ENCODE measurements at regions not wholly inside any gene's neighbourhood (a gene's known extent, or its start where the extent isn't known, plus 50 kb on each side); places are given as distances from the start of the nearest gene placed in this dataset.
"Not testable (repeated sequence)": the region's sequence is repeated elsewhere in the genome, so short reads cannot be mapped to it uniquely, and the experiment has no call there.

DNA sequence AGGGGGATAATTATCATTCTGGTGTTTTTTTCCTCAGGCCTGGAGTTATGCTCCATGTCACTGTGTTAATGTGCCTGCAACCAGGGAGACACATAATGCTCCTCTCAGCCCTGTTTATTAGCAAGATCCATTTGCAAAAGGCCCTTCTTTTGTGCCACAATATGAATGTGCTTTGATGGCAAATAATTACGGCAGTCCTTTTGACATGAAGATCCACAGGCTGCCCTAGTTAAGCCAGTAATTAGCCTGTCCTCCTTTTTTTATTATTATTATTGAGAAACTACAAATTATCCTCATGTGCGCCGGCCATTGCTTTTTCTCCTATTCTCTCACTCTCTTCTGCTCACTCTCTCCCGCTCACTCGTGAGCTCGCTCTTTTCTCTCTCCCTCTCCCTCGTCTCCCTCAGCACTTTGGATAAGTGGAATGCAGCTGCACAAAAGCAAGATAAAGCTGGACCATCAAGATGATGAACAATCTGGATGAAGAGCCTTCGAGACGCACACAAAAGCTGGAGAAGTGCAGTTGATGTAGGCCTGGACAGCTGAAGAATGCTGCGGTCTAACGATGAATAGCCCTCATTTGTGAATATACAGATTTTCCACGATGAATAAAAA is 762.3 kb downstream of the BCL11A start:
- DNase-seq, result no peak

DNA sequence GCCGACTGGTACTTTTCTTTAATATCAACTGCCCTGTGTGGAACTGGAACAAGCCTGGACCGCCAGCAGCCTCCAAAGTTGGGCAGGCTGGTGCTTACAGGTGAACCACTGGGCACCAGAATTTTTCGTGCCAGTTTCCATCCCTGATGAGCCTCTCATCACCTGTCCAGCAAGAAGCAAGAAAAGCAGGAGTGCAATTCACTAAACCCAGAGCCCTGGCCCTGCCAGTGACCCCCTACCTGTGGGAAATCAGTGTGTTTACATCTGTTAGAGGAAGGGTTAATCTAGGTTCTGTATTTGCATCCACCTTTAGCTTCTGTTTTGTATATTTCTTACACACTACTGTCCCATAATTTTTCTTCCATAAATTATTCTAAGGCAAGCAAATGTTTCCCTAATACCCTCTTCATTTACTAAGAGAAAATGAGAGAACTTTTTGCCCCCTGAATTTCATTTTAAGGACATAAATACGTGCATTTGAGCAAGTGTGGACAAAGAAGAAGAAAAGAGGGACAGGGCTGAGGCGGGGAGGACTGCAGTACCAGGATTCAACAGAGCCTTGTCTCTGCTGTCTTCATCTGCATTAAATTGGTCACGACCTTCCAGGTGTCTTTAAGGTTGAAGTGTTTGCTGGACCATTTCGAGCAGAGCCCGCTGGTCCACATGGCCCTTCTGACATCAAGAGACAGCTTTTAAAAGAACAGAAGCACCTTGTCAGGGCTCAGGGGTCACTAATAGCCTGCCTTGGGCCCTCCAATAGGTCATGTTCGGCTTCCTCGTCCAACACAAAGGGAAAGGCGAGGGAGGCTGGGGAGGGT is 763.1 kb downstream of the BCL11A start:
- DNase-seq, result no peak

- DNase-seq, result no peak
Observed at GRCh38 chr2:59789523-59789922, 763.9 kb downstream of the BCL11A start.

- no peak for DNase-seq
Observed at GRCh38 chr2:59787095-59787494, 766.4 kb downstream of the BCL11A start.

DNA sequence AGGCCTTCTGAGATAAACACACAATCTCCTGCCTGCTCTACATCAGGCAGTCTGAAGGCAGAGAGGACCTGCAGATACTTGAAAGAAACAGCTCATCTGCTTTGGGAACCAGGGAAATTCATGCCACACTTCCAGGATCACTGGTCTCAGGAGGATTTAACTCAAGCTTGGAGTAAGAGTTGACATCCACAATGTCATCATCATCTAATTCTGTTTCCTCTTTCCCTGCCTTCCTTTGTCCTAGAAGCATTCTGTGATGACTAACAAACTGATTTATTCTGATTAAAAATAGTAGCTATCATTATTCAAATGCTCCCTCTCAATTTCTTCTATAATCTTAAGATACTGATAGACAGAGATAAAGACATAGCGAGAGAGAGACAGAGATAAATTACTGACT is 766.8 kb downstream of the BCL11A start:
- no peak for DNase-seq

GRCh38 chr2:59779571-59779970 is 773.9 kb downstream of the BCL11A start:
- no peak for DNase-seq

- no peak for DNase-seq
Observed at GRCh38 chr2:59777120-59777519, 776.3 kb downstream of the BCL11A start.

- no peak for DNase-seq
Observed at GRCh38 chr2:59776726-59777008, 776.8 kb downstream of the BCL11A start.

DNA sequence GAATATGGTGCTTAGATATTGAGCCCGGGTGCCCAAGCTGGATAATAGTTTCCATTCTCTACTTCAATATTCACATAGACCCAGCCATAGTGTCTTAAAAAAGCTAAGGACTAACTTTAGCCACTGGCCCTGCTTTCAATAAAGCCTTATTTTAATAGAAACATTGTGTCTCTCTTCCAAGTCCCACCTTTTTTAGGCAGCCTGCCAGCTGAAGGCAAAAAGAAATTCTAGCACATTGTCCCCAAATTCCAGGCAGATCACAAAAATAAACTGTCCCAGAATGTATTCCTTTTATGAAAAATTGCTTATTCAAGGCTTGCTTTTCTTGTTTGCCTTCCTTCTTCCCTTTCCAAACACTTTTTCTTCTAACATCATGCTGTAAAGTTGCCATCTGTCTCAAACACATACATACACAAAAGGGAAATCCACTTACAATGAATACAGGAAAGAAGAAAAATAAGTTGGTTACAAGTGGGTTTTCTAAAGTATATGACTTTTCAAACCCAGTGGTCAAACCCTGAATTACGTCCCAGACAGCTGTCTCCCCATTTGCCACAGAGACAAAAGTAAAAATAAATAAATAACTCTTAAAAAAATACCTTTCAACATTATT is 778.5 kb downstream of the BCL11A start:
- DNase-seq, result peak in 1 of 3 donors; percentile 11

DNA sequence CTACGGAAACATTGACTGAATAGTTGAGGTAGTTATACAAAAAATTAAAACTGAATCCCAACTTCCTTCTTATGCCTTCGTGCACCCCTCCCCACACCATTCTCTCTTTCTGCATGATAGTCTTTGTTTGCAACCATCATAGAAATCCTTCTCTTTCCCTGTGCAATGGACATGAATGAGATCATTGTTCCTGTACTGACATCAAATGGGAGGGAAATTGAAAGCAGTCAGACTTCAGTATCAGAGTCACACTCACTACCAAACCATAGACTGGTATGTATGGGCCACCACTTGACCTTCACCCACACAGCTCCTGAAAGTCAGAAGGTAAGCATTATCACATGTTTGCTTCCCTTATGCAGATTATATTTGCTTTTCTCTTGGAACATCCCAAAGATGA is 782.8 kb downstream of the BCL11A start:
- no peak for DNase-seq

GRCh38 chr2:59761966-59762365 is 791.5 kb downstream of the BCL11A start:
- no peak for DNase-seq

DNA sequence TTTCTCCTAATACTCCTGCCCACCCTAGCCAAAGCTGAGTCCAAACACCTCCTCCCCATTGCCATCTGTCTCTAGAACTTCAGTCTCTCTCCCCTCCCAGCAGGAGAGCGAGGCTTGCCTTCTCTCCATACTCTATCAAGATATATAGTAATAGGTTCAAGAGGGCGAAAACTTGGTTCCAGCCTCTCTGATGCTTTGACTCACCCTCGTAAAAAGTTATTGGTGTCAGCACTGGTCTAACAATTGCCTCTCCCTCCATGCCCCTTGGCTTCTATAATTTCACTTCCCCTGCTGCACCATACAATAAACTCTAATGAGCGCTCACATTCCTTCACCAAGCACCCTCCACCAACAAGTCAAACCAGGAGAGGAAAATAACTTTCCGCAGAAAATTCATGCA is 797.3 kb downstream of the BCL11A start:
- DNase-seq, result no peak

- DNase-seq, result no peak
Observed at GRCh38 chr2:59754011-59754735, 799.3 kb downstream of the BCL11A start.

- no peak for DNase-seq
Observed at GRCh38 chr2:59752512-59752911, 800.9 kb downstream of the BCL11A start.

- DNase-seq, result no peak
Observed at GRCh38 chr2:59752071-59752470, 801.4 kb downstream of the BCL11A start.

DNA sequence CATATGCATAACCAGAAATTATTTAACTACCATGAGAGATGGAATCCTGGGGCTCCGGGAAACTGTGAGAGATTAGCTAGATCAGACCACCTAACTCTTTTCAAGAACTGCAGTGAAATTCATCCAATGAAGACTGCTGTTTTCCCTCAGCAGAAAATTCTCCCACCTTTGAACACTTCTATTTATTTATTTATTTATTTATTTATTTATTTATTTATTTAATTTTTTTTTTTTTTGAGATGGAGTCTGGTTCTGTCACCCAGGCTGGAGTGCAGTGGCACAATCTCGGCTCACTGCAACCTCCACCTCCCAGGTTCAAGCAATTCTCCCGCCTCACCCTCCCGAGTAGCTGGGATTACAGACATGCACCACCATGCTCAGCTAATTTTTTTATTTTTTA is 802.2 kb downstream of the BCL11A start:
- DNase-seq, result not testable (repeated sequence)

GRCh38 chr2:59746291-59746690 is 807.2 kb downstream of the BCL11A start:
- no peak for DNase-seq

DNA sequence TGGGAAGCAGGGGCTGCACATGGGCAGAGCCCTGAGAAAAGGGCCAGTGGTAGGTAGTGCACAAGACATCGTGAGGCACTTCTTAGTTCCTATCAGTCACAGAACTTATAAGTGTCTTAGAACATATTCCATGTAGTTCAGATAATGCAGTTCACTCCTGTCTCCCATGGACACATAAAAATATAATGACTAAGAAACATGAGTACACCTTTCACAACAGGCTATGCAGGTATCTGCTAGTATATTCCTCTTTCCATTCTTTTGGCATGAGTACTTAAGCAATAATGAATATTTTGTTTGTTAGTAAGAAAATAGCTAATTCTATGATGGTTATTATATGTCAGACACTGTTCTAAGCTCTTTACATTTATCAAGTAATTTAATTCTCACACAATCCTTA is 808.4 kb downstream of the BCL11A start:
- no peak for DNase-seq

DNA sequence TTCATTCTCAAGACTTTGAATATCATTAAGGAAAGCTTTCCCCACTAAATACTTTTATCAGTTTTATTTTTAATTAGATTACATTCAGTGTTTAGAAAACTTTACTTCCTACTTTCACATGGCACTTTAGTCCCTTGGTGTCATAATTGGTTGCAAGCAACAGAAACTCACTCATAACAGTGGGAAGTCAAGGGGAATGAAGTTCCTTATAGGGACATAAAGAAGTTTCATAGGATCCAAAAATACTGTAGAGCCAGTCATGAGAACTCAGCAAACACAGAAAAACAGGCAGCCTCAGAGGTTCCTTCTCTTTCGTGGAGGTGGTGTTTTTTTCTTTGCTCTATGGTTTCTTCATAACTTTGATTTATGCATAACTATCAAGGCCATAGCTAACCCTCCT is 809.0 kb downstream of the BCL11A start:
- no peak for DNase-seq

- no peak for DNase-seq
Observed at GRCh38 chr2:59741840-59742239, 811.6 kb downstream of the BCL11A start.

DNA sequence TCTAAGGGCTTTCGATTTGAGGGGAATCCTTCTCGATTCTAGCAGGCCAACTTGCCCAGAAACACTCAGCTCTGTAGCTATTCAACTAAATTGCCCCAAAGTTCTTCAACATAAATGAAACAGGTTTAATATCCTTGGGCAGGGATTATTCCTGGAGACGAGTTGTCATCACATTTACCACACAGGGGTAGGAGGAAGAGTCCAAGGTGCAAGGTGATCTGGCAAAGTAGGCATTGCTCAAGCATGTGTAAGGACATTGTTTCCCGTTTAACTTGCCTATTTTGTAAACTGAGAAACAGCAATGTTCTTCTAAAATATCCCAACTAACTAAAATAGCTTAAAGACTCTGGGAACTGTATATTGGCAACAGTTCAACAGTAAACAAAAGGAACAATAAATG is 814.3 kb downstream of the BCL11A start:
- DNase-seq, result no peak

- no peak for DNase-seq
Observed at GRCh38 chr2:59737299-59737698, 816.2 kb downstream of the BCL11A start.

DNA sequence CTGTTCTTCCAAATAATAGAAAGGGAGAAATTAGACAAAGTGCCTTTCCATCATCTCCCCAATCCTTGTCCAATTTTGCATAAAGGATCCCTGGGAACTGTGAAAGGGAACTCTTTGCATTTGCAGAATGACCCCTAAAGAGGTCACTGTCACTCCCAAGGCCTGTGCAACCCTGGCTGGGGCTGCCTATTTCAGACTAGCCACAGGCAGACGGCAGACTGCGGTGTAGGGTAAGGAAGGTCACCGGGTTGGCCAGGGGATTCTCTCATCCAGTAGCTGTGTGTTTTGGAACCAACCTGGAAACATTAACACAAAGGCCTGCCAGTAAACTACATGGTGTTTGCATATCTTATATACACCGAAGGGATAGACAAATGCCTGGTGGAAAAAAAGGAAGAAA is 818.7 kb downstream of the BCL11A start:
- no peak for DNase-seq

All from muscle of back (tissue), 3 donors.